B cell (primary cell): ENCODE measurements at regions not wholly inside any gene's neighbourhood (a gene's known extent, or its start where the extent isn't known, plus 50 kb on each side); places are given as distances from the start of the nearest gene placed in this dataset.

Source experiments
- ATAC-seq: fragments of 200-7000 bp; cut with Tn5 transposase; one replicate; pipeline ENCODE4 v1.10.0; 2021; ENCODE audit warnings: low read depth, mild to moderate bottlenecking, moderate number of reproducible peaks, moderate library complexity
- CTCF ChIA-PET: fragments of 350-600 bp; sonication (Branson Sonifier 250); formaldehyde crosslinking; loops from one replicate; lab custom pipeline; 2021; ENCODE audit warnings: antibody characterized with exemption, inconsistent platforms; lab: Charles Lee
- POLR2A ChIA-PET: fragments of 350-600 bp; sonication (Branson Sonifier 250); formaldehyde crosslinking; loops from one replicate; lab custom pipeline; 2021; ENCODE audit warnings: antibody characterized with exemption; lab: Charles Lee
- DNase-seq: peaks from one replicate; pipeline ENCODE4 v3.0.0; 2013
- H2AFZ ChIP-seq: 2 replicates; pipeline ENCODE4 v1.6.1; 2012; ENCODE audit warnings: mild to moderate bottlenecking, low read depth, low read length; ENCODE audit not compliant: insufficient read depth, poor library complexity, severe bottlenecking
- H3K27ac ChIP-seq, 2 donors: 1 replicate in 1 of 2; 2 replicates in 1 of 2; pipeline ENCODE4 v1.5.1; 2012 to 2013; ENCODE audit warnings: low read length in 2 of 2, mild to moderate bottlenecking in 2 of 2, moderate library complexity in 1 of 2
- H3K27me3 ChIP-seq, 4 experiments: fragments of 200-600 bp in 1 of 4; sonication (generic) in 1 of 4; replicated peaks in 1 of 4; 1 replicate in 2 of 4; 2 replicates in 2 of 4; pipeline versions ENCODE4 v1.6.1 to v1.7.0; 2013 to 2016; ENCODE audit warnings: low read length in 3 of 4, mild to moderate bottlenecking in 2 of 4, mixed read lengths in 1 of 4, moderate library complexity in 1 of 4; ENCODE audit not compliant: insufficient read depth in 4 of 4, control insufficient read depth in 3 of 4; ENCODE audit errors: control extremely low read depth in 1 of 4
- H3K36me3 ChIP-seq, 2 experiments: replicated peaks in 1 of 2; 1 replicate in 1 of 2; 2 replicates in 1 of 2; pipeline versions ENCODE4 v1.6.1 to v1.7.1; 2013; ENCODE audit warnings: low read length in 1 of 2; ENCODE audit not compliant: insufficient read depth in 2 of 2, control insufficient read depth in 1 of 2; ENCODE audit errors: control extremely low read depth in 1 of 2, extremely low read depth in 1 of 2
- H3K4me1 ChIP-seq, 2 donors: fragments of 200-600 bp in 1 of 2; sonication (generic) in 1 of 2; 1 replicate in 1 of 2; 2 replicates in 1 of 2; pipeline versions ENCODE4 v1.5.1 to v1.6.1; 2013 to 2017; ENCODE audit warnings: low read length in 2 of 2; ENCODE audit not compliant: control insufficient read depth in 2 of 2, insufficient read depth in 2 of 2
- H3K4me2 ChIP-seq: replicated peaks from 2 replicates; pipeline ENCODE3; 2012; ENCODE audit warnings: mild to moderate bottlenecking, low read depth, low read length; ENCODE audit not compliant: poor library complexity, severe bottlenecking
- H3K4me3 ChIP-seq, 5 experiments: fragments of 200-600 bp in 1 of 5; sonication (generic) in 1 of 5; 1 replicate in 3 of 5; 2 replicates in 2 of 5; pipeline versions ENCODE4 v1.5.1 to v1.7.0; 2011 to 2016; ENCODE audit warnings: low read length in 4 of 5, mild to moderate bottlenecking in 4 of 5, low read depth in 2 of 5, control low read depth in 1 of 5, moderate library complexity in 1 of 5; ENCODE audit not compliant: insufficient read depth in 1 of 5; ENCODE audit errors: control extremely low read depth in 1 of 5, extremely low read depth in 1 of 5
- H3K79me2 ChIP-seq: fragments of 200-600 bp; sonication (generic); one replicate; pipeline ENCODE4 v1.6.0; 2016; ENCODE audit warnings: low read length; ENCODE audit not compliant: control insufficient read depth, insufficient read depth
- H3K9ac ChIP-seq: fragments of 200-600 bp; sonication (generic); 2 replicates; pipeline ENCODE4 v1.6.1; 2017; ENCODE audit warnings: mild to moderate bottlenecking, low read length, moderate library complexity
- H3K9me3 ChIP-seq, 3 donors: one replicate each; pipeline versions ENCODE4 v1.6.1 to v1.7.1; 2013; ENCODE audit warnings: low read length in 2 of 3; ENCODE audit not compliant: control insufficient read depth in 2 of 3, insufficient read depth in 1 of 3; ENCODE audit errors: control extremely low read depth in 1 of 3
- H4K20me1 ChIP-seq: 2 replicates; pipeline ENCODE4 v1.6.0; 2012; ENCODE audit warnings: mild to moderate bottlenecking, low read length; ENCODE audit not compliant: insufficient read depth, control insufficient read depth, poor library complexity, severe bottlenecking
- H3K27ac Mint-ChIP-seq: one replicate; pipeline ENCODE4 v1.8.0; 2021; ENCODE audit warnings: mixed read lengths
- H3K27me3 Mint-ChIP-seq: one replicate; pipeline ENCODE4 v1.8.0; 2021; ENCODE audit warnings: mixed read lengths
- H3K4me1 Mint-ChIP-seq: one replicate; pipeline ENCODE4 v1.8.0; 2021; ENCODE audit warnings: mixed read lengths
- H3K4me3 Mint-ChIP-seq: one replicate; pipeline ENCODE4 v1.8.0; 2021; ENCODE audit warnings: mixed read lengths
- H3K9me3 Mint-ChIP-seq: one replicate; pipeline ENCODE4 v1.8.0; 2022; ENCODE audit warnings: mixed read lengths; ENCODE audit not compliant: insufficient read depth
- CTCF ChIP-seq: fragments of 200-600 bp; IDR thresholded peaks from one replicate; pipeline ENCODE4 v1.8.0; 2022; ENCODE audit warnings: antibody characterized with exemption, mild to moderate bottlenecking
- EZH2 ChIP-seq: IDR thresholded peaks from 2 replicates; pipeline ENCODE4 v1.6.1; 2012; ENCODE audit warnings: borderline replicate concordance, low read depth, mild to moderate bottlenecking, moderate library complexity, low read length; ENCODE audit not compliant: insufficient read depth, poor library complexity, severe bottlenecking
- WGBS: methylation state at CpG from one replicate; pipeline ENCODE4 v1.1.5; 2013; ENCODE audit warnings: missing lambda C conversion rate; ENCODE audit not compliant: insufficient coverage; 5-methylcytosine and 5-hydroxymethylcytosine counted together
- intact Hi-C: fragments of 100-400 bp; cut with micrococcal nuclease; formaldehyde crosslinking; loops from one replicate; pipeline ENCODE4 v1.10.0; 2022

DNA sequence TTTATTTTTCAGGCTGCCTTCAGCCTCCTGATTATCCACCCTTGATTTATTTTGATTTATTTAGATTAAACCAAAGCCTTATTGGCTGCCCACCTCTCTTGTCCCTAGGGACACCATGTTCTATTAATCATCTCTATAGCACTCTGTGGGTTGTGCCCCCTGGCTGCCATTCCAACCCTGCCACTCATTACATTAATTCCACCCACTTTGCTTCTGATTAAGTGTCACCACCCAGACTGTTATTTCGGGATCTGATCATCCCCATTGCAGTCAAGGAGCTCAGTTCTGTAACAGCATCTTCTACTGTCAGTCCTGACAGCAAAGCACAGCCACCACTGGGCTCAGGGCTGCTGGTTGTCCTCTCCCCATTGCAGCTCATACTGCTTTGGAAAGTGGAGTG lies 175.1 kb upstream of the DDX18 start:
- Mint-ChIP-seq H3K9me3 (peaks cover 5% of the 10 kb centered on the region), H3K4me1 (no peaks in the 10 kb centered on the region), H3K27me3 (no peaks in the 10 kb centered on the region), H3K27ac (no peak overlapping the region), H3K4me3 (no peak overlapping the region)
- Histone ChIP-seq H3K4me1 (no peaks in the 10 kb centered on the region), H3K9me3 (no peaks in the 10 kb centered on the region), H3K27me3 (peaks cover 0 to 2% (median 0%) of the 10 kb centered on the region in 4 experiments), H2AFZ (no peak overlapping the region), H3K9ac (no peak overlapping the region), H4K20me1 (no peaks in the 10 kb centered on the region), H3K79me2 (no peaks in the 10 kb centered on the region), H3K36me3 (no peaks in the 10 kb centered on the region), H3K4me2 (no peak overlapping the region), H3K4me3 (no peak overlapping the region), H3K27ac (no peak overlapping the region)
- ATAC-seq (no peak), DNase-seq (no peak)
- intact Hi-C loops: no loop called here
- CTCF ChIA-PET: no interaction called here
- WGBS: 56% methylated on average over 1 of the region's 1 CpG
- TF ChIP-seq CTCF (no peak), EZH2 (no peak)
- POLR2A ChIA-PET: no interaction called here

DNA sequence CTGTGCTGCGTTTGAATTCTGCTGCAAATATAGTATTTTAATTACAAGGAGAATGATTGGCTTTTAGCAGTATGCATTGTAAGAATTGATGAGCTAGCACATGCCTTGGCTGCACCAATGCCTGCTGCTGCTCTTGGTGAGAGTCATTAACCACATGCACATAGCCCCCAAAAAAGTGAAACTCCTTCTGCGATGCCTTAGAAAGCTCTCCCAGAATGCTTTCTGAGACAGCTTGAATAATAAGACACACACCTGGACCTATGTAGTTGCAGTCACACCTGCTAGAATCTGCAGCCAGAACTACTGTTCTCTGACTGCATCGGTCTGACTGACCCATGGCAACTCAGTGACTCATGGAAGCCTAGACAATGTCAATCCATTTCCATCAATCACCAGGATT lies 170.1 kb upstream of the DDX18 start:
- H3K9ac ChIP-seq: no peak overlapping the region
- intact Hi-C loops: no loop called here
- DNase-seq (no peak), ATAC-seq (no peak)
- TF ChIP-seq CTCF: no peak
- H3K27ac Mint-ChIP-seq: no peak overlapping the region
- H3K4me2 ChIP-seq: no peak overlapping the region
- peaks cover 2% of the 10 kb centered on the region for H3K9me3 Mint-ChIP-seq
- peaks cover 0 to 2% (median 0%) of the 10 kb centered on the region in 4 experiments for H3K27me3 ChIP-seq
- ChIA-PET CTCF (no interaction called here), POLR2A (no interaction called here)
- no peak overlapping the region for H3K4me3 Mint-ChIP-seq
- no peaks in the 10 kb centered on the region for H3K4me1 ChIP-seq
- no peaks in the 10 kb centered on the region for H3K79me2 ChIP-seq
- H3K36me3 ChIP-seq: no peaks in the 10 kb centered on the region
- 64% methylated on average over 3 of the region's 3 CpGs for WGBS
- H4K20me1 ChIP-seq: no peaks in the 10 kb centered on the region
- H3K9me3 ChIP-seq: no peaks in the 10 kb centered on the region
- H3K27ac ChIP-seq: no peak overlapping the region
- H3K4me3 ChIP-seq: no peak overlapping the region
- no peaks in the 10 kb centered on the region for H3K27me3 Mint-ChIP-seq
- no peaks in the 10 kb centered on the region for H3K4me1 Mint-ChIP-seq
- no peak overlapping the region for H2AFZ ChIP-seq
